ELR (cell line): ENCODE measurements at regions not wholly inside any gene's neighbourhood (a gene's known extent, or its start where the extent isn't known, plus 50 kb on each side); places are given as distances from the start of the nearest gene placed in this dataset.
"Not testable (repeated sequence)": the region's sequence is repeated elsewhere in the genome, so short reads cannot be mapped to it uniquely, and the experiment has no call there.

ENCODE experiments used
- DNase-seq: peaks from one replicate; pipeline ENCODE4 v3.0.0-alpha.2; 2015; ENCODE audit warnings: low read depth

- DNase-seq = not testable (repeated sequence)
These were observed 243.4 kb upstream of the PROK2 start for GRCh38 chr3:72028307-72028706.

GRCh38 chr3:72027728-72028127 is 242.8 kb upstream of the PROK2 start:
- DNase-seq = not testable (repeated sequence)

- no peak for DNase-seq
These were observed 237.1 kb upstream of the PROK2 start for GRCh38 chr3:72022027-72022426.

GRCh38 chr3:72021531-72021930 is 236.6 kb upstream of the PROK2 start:
- DNase-seq = no peak

GRCh38 chr3:72018343-72018984 is 233.5 kb upstream of the PROK2 start:
- peak; percentile 34 for DNase-seq

- DNase-seq = no peak
These were observed 233.0 kb upstream of the PROK2 start for GRCh38 chr3:72017935-72018334.

GRCh38 chr3:72017311-72017710 is 232.4 kb upstream of the PROK2 start:
- no peak for DNase-seq

- no peak for DNase-seq
These were observed 230.5 kb upstream of the PROK2 start for GRCh38 chr3:72015463-72015862.

GRCh38 chr3:72013084-72013483 is 228.1 kb upstream of the PROK2 start:
- no peak for DNase-seq

GRCh38 chr3:72012363-72012762 is 227.4 kb upstream of the PROK2 start:
- no peak for DNase-seq

- peak; percentile 22 for DNase-seq
These were observed 226.5 kb upstream of the PROK2 start for GRCh38 chr3:72011485-72011884.

GRCh38 chr3:72009851-72010443 is 225.0 kb upstream of the PROK2 start:
- DNase-seq = peak; percentile 10

GRCh38 chr3:72008226-72008996 is 223.5 kb upstream of the PROK2 start:
- peak; percentile 61 for DNase-seq

GRCh38 chr3:72006631-72007556 is 221.9 kb upstream of the PROK2 start:
- no peak for DNase-seq

- peak; percentile 43 for DNase-seq
These were observed 219.9 kb upstream of the PROK2 start for GRCh38 chr3:72004749-72005292.

GRCh38 chr3:72003936-72004335 is 219.0 kb upstream of the PROK2 start:
- DNase-seq = no peak

GRCh38 chr3:72001758-72002157 is 216.8 kb upstream of the PROK2 start:
- DNase-seq = no peak

GRCh38 chr3:71998995-71999673 is 214.2 kb upstream of the PROK2 start:
- DNase-seq = peak; percentile 92

GRCh38 chr3:71997066-71997653 is 212.2 kb upstream of the PROK2 start:
- peak; percentile 32 for DNase-seq

- no peak for DNase-seq
These were observed 210.0 kb upstream of the PROK2 start for GRCh38 chr3:71994906-71995305.

- DNase-seq = no peak
These were observed 209.3 kb upstream of the PROK2 start for GRCh38 chr3:71994203-71994602.
